Suprapubic skin (tissue), 4 donors: ENCODE measurements at regions not wholly inside any gene's neighbourhood (a gene's known extent, or its start where the extent isn't known, plus 50 kb on each side); places are given as distances from the start of the nearest gene placed in this dataset.

Experiments
- DNase-seq, 2 donors: peaks; one replicate each; pipeline ENCODE4 v3.0.0-alpha.2; 2019; ENCODE audit warnings: low spot score in 2 of 2
- H3K27ac ChIP-seq: fragments of 200-600 bp; sonication (generic); one replicate; pipeline ENCODE4 v1.5.1; 2019
- H3K27me3 ChIP-seq: fragments of 200-600 bp; sonication (generic); one replicate; pipeline ENCODE4 v1.5.1; 2019
- H3K36me3 ChIP-seq: fragments of 200-600 bp; sonication (generic); one replicate; pipeline ENCODE4 v1.5.1; 2019
- H3K4me1 ChIP-seq: fragments of 200-600 bp; sonication (generic); one replicate; pipeline ENCODE4 v1.5.1; 2019
- H3K4me3 ChIP-seq: fragments of 200-600 bp; sonication (generic); one replicate; pipeline ENCODE4 v1.5.1; 2019; ENCODE audit warnings: mild to moderate bottlenecking
- H3K9me3 ChIP-seq: fragments of 200-600 bp; sonication (generic); one replicate; pipeline ENCODE4 v1.5.1; 2019
- EP300 ChIP-seq: sonication (generic); formaldehyde crosslinking; IDR thresholded peaks from one replicate; pipeline ENCODE4 v1.6.1; 2017; ENCODE audit warnings: antibody characterized with exemption
- POLR2A ChIP-seq, 2 donors: fragments of 450-650 bp; IDR thresholded peaks; one replicate each; pipeline ENCODE4 v1.6.1; 2017; ENCODE audit warnings: antibody characterized with exemption in 2 of 2, mild to moderate bottlenecking in 2 of 2, moderate library complexity in 2 of 2
- POLR2AphosphoS5 ChIP-seq, 3 donors: sonication (generic); formaldehyde crosslinking; IDR thresholded peaks; one replicate each; pipeline ENCODE4 v1.6.1; 2017; ENCODE audit warnings: antibody characterized with exemption in 3 of 3
- WGBS: methylation state at CpG from one replicate; pipeline ENCODE4 v1.1.5; 2018; 5-methylcytosine and 5-hydroxymethylcytosine counted together
- TF ChIP-seq, protein P1 (sequence below), 2 donors: fragments of 200-600 bp in 1 of 2; fragments of 450-650 bp in 1 of 2; sonication (generic) in 1 of 2; IDR thresholded peaks; one replicate each; pipeline ENCODE4 v1.5.1; 2016 to 2019; ENCODE audit warnings: antibody characterized with exemption in 2 of 2, mild to moderate bottlenecking in 1 of 2, moderate library complexity in 1 of 2

- Histone ChIP-seq H3K27ac (no peak overlapping the region), H3K4me1 (no peaks in the 10 kb centered on the region), H3K27me3 (no peaks in the 10 kb centered on the region), H3K9me3 (no peaks in the 10 kb centered on the region), H3K4me3 (no peak overlapping the region), H3K36me3 (no peaks in the 10 kb centered on the region)
- 70% methylated on average over 2 of the region's 2 CpGs for WGBS
- TF ChIP-seq POLR2A (IDR thresholded peaks at IDR 0.05) (no peak), POLR2AphosphoS5 (IDR thresholded peaks at IDR 0.05) (no peak), EP300 (no peak)
- TF ChIP-seq, protein P1, sequence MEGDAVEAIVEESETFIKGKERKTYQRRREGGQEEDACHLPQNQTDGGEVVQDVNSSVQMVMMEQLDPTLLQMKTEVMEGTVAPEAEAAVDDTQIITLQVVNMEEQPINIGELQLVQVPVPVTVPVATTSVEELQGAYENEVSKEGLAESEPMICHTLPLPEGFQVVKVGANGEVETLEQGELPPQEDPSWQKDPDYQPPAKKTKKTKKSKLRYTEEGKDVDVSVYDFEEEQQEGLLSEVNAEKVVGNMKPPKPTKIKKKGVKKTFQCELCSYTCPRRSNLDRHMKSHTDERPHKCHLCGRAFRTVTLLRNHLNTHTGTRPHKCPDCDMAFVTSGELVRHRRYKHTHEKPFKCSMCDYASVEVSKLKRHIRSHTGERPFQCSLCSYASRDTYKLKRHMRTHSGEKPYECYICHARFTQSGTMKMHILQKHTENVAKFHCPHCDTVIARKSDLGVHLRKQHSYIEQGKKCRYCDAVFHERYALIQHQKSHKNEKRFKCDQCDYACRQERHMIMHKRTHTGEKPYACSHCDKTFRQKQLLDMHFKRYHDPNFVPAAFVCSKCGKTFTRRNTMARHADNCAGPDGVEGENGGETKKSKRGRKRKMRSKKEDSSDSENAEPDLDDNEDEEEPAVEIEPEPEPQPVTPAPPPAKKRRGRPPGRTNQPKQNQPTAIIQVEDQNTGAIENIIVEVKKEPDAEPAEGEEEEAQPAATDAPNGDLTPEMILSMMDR (IDR thresholded peaks at IDR 0.05) = no peak
- no peak for DNase-seq
These were observed 70.7 kb upstream of the ANKRD10 start for GRCh38 chr13:110985541-110985940.

DNA sequence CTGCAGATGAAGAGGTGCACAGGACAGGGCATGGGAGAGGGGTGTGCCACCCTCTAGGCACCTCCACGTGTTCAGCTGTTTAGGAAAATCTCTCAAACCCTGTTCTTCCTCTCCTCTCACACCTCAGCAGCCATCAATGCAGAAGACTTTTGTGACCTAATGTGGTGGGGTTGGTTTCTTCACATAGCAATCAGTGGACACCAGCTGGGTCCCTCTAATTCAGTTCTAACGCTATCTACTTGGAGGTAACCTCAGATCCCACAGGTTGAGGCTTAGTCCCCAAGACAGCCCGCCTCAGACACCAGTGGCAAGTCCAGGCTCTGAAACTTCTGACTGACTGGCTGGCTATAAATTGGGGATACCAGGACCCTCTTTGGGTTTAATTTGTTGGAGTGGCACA, 69.9 kb upstream of the ANKRD10 start:
- no peaks in the 10 kb centered on the region for H3K27me3 ChIP-seq
- DNase-seq = no peak
- no peak overlapping the region for H3K27ac ChIP-seq
- TF ChIP-seq, protein P1 (IDR thresholded peaks at IDR 0.05) = no peak
- no peak for TF ChIP-seq POLR2AphosphoS5 (IDR thresholded peaks at IDR 0.05)
- H3K9me3 ChIP-seq = no peaks in the 10 kb centered on the region
- H3K36me3 ChIP-seq = no peaks in the 10 kb centered on the region
- no peaks in the 10 kb centered on the region for H3K4me1 ChIP-seq
- no peak overlapping the region for H3K4me3 ChIP-seq
- whole genome bisulfite sequencing = 93% methylated on average over 3 of the region's 3 CpGs

- Histone ChIP-seq H3K4me1 (no peaks in the 10 kb centered on the region), H3K9me3 (no peaks in the 10 kb centered on the region), H3K36me3 (no peaks in the 10 kb centered on the region), H3K4me3 (no peak overlapping the region), H3K27ac (no peak overlapping the region), H3K27me3 (no peaks in the 10 kb centered on the region)
- 84% methylated on average over 5 of the region's 5 CpGs for WGBS
- TF ChIP-seq EP300 (no peak), POLR2A (IDR thresholded peaks at IDR 0.05) (no peak), POLR2AphosphoS5 (IDR thresholded peaks at IDR 0.05) (no peak)
- TF ChIP-seq, protein P1 (IDR thresholded peaks at IDR 0.05) = no peak
- DNase-seq = no peak
These were observed 69.5 kb upstream of the ANKRD10 start for GRCh38 chr13:110984381-110984780.

GRCh38 chr13:110983241-110983640, 68.4 kb upstream of the ANKRD10 start:
- Histone ChIP-seq H3K27ac (no peak overlapping the region), H3K36me3 (no peaks in the 10 kb centered on the region), H3K27me3 (no peaks in the 10 kb centered on the region), H3K4me1 (no peaks in the 10 kb centered on the region), H3K9me3 (no peaks in the 10 kb centered on the region), H3K4me3 (no peak overlapping the region)
- 50% methylated on average over 4 of the region's 4 CpGs for WGBS
- TF ChIP-seq EP300 (no peak), POLR2AphosphoS5 (IDR thresholded peaks at IDR 0.05) (no peak), POLR2A (IDR thresholded peaks at IDR 0.05) (no peak)
- TF ChIP-seq, protein P1 (IDR thresholded peaks at IDR 0.05) = no peak
- no peak for DNase-seq

GRCh38 chr13:110981379-110981778, 66.5 kb upstream of the ANKRD10 start:
- WGBS = 76% methylated on average over 4 of the region's 4 CpGs
- no peak for TF ChIP-seq EP300
- TF ChIP-seq POLR2AphosphoS5 (IDR thresholded peaks at IDR 0.05) = no peak
- no peak for TF ChIP-seq POLR2A (IDR thresholded peaks at IDR 0.05)
- TF ChIP-seq, protein P1 (IDR thresholded peaks at IDR 0.05) = no peak
- no peaks in the 10 kb centered on the region for H3K27me3 ChIP-seq
- DNase-seq = no peak
- H3K36me3 ChIP-seq = no peaks in the 10 kb centered on the region
- no peak overlapping the region for H3K4me3 ChIP-seq
- no peak overlapping the region for H3K27ac ChIP-seq
- H3K4me1 ChIP-seq = no peaks in the 10 kb centered on the region
- no peaks in the 10 kb centered on the region for H3K9me3 ChIP-seq
